ENCODE measurements at regions not wholly inside any gene's neighbourhood (a gene's known extent, or its start where the extent isn't known, plus 50 kb on each side); places are given as distances from the start of the nearest gene placed in this dataset.
A peak's percentile ranks its signal among the peaks of the same experiment; 100 is the strongest.

DNA sequence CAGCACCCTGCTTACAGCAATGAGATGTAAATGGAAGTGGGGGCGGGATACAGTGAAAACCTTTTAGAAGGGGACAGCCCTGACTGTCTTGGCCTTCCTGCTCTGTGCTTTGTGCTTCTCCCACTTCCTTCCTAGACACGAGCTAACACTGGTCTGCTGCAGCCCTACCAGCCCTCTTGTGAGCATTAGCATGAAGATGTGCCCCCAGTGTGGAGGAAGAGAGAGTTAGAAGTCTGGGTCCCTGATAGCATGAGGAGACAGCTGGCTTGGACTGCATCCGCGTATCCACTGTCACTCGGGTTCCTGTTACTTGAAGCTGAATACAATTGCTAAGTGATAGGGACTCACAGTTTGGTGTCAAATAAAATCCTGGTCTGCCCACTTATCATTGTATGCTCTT is 248.1 kb upstream of the SOX5 start:
- no peak for DNase-seq (ENCODE audit: low read depth in 2 of 3, low spot score in 2 of 3)

DNA sequence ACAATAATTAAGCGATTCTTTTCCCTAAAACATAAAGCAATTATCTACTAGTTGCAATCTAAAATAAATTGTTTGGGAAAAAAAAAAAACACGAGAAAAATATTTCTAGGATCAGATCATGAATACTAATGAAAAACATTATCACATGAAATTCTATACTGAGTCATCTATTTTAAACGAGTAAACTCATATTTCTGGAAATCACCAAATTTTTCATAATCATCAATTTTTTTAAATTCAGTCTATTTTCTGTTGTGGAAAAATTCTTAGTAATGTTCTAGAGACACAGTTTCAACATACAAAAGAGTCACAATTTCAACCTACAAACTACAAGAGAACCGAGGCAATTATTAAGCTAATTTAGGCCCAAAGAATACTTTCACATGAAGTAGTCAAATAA is 245.6 kb upstream of the SOX5 start:
- no peak for DNase-seq (ENCODE audit: low read depth in 2 of 3, low spot score in 2 of 3)

GRCh38 chr12:24191117-24191516 is 241.6 kb upstream of the SOX5 start:
- DNase-seq (ENCODE audit: low read depth in 2 of 3, low spot score in 2 of 3): no peak

- no peak for DNase-seq (ENCODE audit: low read depth in 2 of 3, low spot score in 2 of 3)
These were observed 236.3 kb upstream of the SOX5 start for GRCh38 chr12:24185782-24186181.

DNA sequence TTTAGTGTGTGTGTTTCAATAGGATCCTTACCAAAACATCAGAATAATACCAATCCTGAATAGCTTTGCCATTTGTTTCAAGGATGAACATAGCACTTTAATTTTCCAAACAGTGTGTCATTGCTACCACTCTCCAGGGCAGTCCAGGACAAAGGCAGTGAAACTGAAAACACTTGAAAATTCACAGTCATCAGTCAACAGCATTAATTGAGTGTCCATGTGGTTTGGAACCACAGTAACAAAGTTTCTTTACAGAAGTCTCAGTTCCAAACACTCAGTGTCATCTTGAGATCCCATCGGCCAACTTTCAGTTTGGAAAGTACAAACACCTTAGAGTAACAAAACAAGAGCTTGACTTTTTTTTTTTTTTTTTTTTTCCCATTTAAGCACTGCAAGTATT is 228.4 kb upstream of the SOX5 start:
- DNase-seq (ENCODE audit: low read depth in 2 of 3, low spot score in 2 of 3): no peak

DNA sequence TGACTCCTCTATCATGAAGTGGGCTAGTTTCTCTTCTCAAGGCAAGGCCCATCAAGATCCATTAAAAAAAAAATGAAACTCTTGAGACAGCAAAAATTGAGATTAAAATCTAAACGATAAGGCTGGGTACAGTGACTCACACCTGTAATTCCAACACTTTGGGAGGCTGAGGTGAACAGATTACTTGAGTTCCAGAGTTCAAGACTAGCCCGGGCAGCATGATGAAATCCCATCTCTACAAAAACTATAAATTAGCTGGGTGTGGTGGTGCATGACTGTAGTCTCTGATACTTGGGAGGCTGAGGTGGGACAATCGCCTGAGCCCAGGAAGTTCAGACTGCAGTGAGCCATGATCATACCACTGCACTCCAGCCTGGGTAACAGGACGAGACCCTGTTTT is 226.5 kb upstream of the SOX5 start:
- DNase-seq (ENCODE audit: low read depth in 2 of 3, low spot score in 2 of 3): no peak

DNA sequence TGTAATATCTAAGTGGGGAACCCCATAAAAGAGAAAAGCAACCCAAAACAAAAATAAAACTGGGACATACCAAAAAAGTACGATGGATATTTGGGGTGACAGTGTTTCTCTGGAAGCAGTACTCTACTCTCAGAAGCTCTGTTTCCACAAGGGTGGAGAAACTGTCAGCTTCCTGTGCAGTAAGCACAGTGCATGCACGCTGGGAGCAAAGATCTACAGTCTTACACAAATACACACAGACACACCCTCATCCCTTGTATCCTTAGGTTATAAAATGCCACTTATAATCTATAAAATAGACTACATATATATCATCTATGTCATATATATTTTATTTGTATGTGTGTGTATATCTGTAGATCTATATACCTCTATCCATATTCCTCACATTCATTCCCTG is 225.8 kb upstream of the SOX5 start:
- no peak for DNase-seq (ENCODE audit: low read depth in 2 of 3, low spot score in 2 of 3)

- DNase-seq (ENCODE audit: low read depth in 2 of 3, low spot score in 2 of 3): no peak
These were observed 223.6 kb upstream of the SOX5 start for GRCh38 chr12:24173067-24173466.

GRCh38 chr12:24172773-24173066 is 223.2 kb upstream of the SOX5 start:
- no peak for DNase-seq (ENCODE audit: low read depth in 2 of 3, low spot score in 2 of 3)

DNA sequence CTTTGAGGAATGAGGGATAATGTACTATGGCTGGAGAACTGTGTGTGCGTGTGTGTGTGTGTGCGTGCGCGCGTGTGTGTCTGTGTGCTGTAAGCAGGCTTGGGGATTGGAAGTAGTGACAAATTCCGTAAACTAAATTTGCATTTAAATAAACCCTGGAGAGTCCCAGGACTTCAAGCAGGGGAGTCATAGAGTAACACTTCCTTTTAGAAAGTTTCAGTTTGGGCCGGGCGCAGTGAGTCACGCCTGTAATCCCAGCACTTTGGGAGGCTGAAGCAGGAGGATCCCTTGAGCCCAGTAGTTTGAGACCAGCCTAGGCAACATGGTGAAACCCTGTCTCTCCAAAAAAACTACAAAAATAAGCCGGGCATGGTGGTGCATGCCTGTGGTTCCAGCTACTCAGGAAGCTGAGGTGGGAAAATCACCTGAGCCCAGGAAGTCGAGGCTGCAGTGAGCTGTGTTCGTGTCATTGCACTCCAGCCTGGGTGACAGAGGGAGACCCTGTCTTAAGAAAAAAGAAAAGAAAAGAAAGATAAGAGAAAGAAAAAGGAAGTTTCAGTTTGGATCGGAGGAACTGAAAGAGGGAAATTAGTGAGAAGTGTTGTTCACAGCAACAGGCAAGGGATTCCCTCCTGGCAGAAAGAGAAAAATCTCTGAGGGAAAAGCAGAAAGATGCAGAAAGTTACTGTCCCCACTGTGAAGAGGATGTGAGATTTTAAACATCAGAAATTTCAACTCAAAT is 222.7 kb upstream of the SOX5 start:
- no peak for DNase-seq (ENCODE audit: low read depth in 2 of 3, low spot score in 2 of 3)

DNA sequence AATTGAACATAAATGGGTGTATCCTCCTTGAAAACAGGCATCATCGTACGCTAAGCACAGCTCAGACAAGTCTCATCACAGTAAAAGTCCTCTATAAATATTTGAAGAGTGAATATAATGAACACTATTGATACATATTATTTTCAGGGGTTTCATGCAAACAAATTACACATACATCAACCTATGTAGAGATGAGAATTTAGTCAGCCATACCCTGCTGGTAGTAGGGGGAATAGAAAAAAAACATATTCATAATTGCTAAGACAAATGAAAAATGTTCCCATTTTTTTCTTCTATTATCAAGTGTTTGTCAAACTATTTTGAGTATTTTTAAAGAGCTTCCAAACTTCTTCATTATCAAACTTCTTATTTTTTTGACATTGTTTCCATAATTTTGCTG is 205.6 kb upstream of the SOX5 start:
- DNase-seq (ENCODE audit: low read depth in 2 of 3, low spot score in 2 of 3): no peak

DNA sequence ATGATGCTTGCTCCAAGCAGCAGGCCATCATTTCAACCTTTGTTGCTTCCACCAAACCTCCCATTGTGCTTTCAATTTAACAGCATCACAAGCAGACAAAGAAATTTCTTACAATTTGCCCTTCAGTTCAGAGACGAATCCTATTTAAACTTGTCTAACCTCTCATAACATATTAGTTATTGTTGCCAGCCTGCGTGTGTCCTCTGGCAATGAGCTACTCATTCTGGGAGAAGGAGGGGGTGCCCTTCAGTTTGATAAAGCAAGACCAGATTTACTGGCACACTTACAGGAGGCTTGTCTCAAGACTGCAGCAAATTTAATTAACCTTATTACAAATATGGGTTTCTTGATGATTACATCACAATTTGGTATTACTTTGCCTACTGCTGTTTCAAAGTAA is 203.6 kb upstream of the SOX5 start:
- no peak for DNase-seq (ENCODE audit: low read depth in 2 of 3, low spot score in 2 of 3)

DNA sequence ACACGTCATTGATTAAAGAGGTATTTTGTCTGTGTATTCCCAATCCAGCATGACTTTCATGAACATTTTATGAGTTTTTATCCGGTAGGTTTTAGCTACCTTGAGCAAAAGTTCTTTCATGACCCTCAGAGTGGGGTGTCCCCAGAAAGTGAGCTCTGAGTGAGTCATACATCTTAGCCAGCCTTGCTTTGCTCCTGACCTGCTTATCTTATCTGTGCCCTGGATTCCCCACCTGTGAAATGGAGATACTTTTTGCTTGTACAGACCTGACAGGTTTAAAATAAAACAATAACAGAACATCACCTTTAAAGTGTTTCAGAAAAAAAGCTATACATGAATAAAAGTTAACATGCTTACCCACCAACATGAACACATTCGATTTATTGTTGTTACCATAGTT is 202.8 kb upstream of the SOX5 start:
- DNase-seq (ENCODE audit: low read depth in 2 of 3, low spot score in 2 of 3): no peak

DNA sequence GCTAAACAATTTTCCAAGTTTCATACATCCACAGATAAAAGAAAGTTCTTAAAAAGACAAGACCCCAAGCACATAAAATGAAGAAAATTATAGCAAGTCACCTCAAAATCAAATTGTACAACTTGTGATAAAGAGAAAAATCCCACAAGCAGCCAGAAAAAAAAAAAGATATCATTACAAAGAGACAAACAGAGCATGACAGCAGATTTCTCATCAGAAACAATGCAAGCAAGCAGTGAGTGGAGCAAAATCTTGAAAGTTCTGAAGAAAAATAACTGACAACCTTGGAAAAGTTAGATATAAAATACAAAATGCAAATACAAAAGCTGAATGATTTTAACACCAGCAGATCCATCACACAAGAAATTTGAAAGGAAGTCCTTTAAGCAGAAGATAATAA is 194.5 kb upstream of the SOX5 start:
- DNase-seq (ENCODE audit: low read depth in 2 of 3, low spot score in 2 of 3): no peak

- no peak for DNase-seq (ENCODE audit: low read depth in 2 of 3, low spot score in 2 of 3)
These were observed 189.6 kb upstream of the SOX5 start for GRCh38 chr12:24139035-24139434.

- peak in 2 of 3 donors; percentile 0 to 45 for DNase-seq (ENCODE audit: low read depth in 2 of 3, low spot score in 2 of 3)
These were observed 188.6 kb upstream of the SOX5 start for GRCh38 chr12:24138041-24138440.

DNA sequence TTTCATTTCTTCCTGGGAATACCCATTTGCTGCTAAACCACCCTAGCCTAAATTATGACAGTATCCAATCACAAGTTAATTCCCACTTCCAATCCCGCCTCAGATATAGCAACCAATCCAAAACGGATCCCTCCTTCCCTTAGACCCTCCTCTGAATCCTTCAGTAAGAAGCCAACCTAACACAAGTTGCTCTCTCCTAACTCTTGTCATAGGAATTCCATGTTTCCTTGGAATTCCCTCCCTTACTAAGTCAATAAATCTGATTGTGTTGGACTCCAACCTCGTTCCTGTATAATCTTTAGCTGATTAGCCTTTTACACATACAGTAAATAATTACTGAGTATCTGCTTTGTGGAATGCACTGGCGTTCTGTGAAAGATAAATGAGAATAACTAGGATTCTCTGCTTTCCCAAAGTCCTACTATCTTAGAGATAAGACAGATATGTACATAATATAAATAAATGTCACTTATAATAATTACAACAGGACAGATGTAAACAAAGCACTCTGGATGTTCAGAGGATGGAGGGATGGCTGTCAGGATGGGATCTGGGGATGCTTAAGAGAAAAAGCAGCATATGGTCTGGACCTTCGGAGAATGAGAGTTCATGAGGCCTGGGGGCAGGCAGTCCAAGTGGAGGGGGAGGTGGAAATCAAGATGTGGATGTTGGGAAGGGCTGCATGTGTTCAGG is 185.8 kb upstream of the SOX5 start:
- DNase-seq (ENCODE audit: low read depth in 2 of 3, low spot score in 2 of 3): no peak

GRCh38 chr12:24134092-24134491 is 184.6 kb upstream of the SOX5 start:
- no peak for DNase-seq (ENCODE audit: low read depth in 2 of 3, low spot score in 2 of 3)

- DNase-seq (ENCODE audit: low read depth in 2 of 3, low spot score in 2 of 3): no peak
These were observed 183.9 kb upstream of the SOX5 start for GRCh38 chr12:24133384-24133783.

- no peak for DNase-seq (ENCODE audit: low read depth in 2 of 3, low spot score in 2 of 3)
These were observed 178.7 kb upstream of the SOX5 start for GRCh38 chr12:24127919-24128721.

DNA sequence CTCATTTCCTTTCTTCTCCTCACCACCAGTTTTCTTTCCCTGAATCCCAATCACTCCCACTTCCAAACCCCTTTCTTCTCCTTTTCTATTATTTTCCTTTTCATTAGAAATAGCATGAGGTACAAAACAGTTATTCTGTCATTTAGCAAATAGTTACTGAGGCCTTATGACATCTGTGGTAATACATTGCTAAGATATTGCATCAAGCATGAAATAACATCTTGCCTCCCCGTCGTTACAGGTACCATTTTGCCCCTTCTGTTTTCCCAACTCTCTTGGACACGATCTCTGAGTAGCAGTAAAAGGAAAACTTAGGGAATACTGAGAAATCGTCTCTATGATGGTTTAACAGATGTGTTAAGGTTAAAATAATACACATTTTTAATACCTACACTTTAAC is 175.8 kb upstream of the SOX5 start:
- no peak for DNase-seq (ENCODE audit: low read depth in 2 of 3, low spot score in 2 of 3)

DNA sequence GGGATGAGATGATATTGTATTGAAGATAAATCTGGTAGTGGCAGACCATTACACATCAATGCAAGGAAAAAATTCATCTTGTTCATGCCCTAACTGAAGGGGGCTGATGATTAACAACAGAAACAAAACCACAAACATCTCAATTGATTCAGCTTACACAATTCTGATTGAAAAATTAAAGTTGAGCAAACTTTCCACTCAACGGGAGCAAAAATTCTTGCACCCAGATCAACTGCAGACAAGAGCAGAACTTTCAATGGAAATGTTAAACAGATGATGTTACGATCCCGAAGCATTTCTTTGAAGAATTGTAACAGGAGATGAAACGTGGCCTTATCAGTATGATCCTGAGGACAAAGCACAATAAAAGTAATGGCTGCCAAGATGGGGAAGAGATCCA is 172.4 kb upstream of the SOX5 start:
- no peak for DNase-seq (ENCODE audit: low read depth in 2 of 3, low spot score in 2 of 3)
